ENCODE measurements at regions not wholly inside any gene's neighbourhood (a gene's known extent, or its start where the extent isn't known, plus 50 kb on each side); places are given as distances from the start of the nearest gene placed in this dataset.
"Not testable (repeated sequence)": the region's sequence is repeated elsewhere in the genome, so short reads cannot be mapped to it uniquely, and the experiment has no call there.

- in situ Hi-C loops (cut with MboI; ENCODE audit: low pct_unique_long_range_greater_than_20kb, low sequenced_read_pairs): no loop called here
- no peak for DNase-seq
Measured at GRCh38 chr3:147113293-147114044, 292.9 kb downstream of the ZIC4 start.

GRCh38 chr3:147099076-147099475, 307.3 kb downstream of the ZIC4 start:
- no peak for DNase-seq
- in situ Hi-C loops (cut with MboI; ENCODE audit: low pct_unique_long_range_greater_than_20kb, low sequenced_read_pairs): no loop called here

GRCh38 chr3:147090461-147090860, 315.9 kb downstream of the ZIC4 start:
- DNase-seq: no peak
- in situ Hi-C loops (cut with MboI; ENCODE audit: low pct_unique_long_range_greater_than_20kb, low sequenced_read_pairs): no loop called here

- DNase-seq: no peak
- in situ Hi-C loops (cut with MboI; ENCODE audit: low pct_unique_long_range_greater_than_20kb, low sequenced_read_pairs): no loop called here
Measured at GRCh38 chr3:147089286-147089685, 317.1 kb downstream of the ZIC4 start.

- in situ Hi-C loops (cut with MboI; ENCODE audit: low pct_unique_long_range_greater_than_20kb, low sequenced_read_pairs); DNase-seq: not testable (repeated sequence)
Measured at GRCh38 chr3:147059500-147059899, 346.8 kb downstream of the ZIC4 start.

GRCh38 chr3:147049821-147050220, 356.5 kb downstream of the ZIC4 start:
- in situ Hi-C loops (cut with MboI; ENCODE audit: low pct_unique_long_range_greater_than_20kb, low sequenced_read_pairs): no loop called here
- no peak for DNase-seq

GRCh38 chr3:147049305-147049704, 357.0 kb downstream of the ZIC4 start:
- in situ Hi-C loops (cut with MboI; ENCODE audit: low pct_unique_long_range_greater_than_20kb, low sequenced_read_pairs): no loop called here
- DNase-seq: no peak

GRCh38 chr3:147046916-147047315, 359.4 kb downstream of the ZIC4 start:
- in situ Hi-C loops (cut with MboI; ENCODE audit: low pct_unique_long_range_greater_than_20kb, low sequenced_read_pairs): no loop called here

GRCh38 chr3:147038481-147038880, 367.9 kb downstream of the ZIC4 start:
- no peak for DNase-seq
- in situ Hi-C loops (cut with MboI; ENCODE audit: low pct_unique_long_range_greater_than_20kb, low sequenced_read_pairs): no loop called here

More at GRCh38 chr3:147046916-147047315, 359.4 kb downstream of the ZIC4 start:
- DNase-seq: no peak

GRCh38 chr3:147034359-147034758, 372.0 kb downstream of the ZIC4 start:
- no peak for DNase-seq
- in situ Hi-C loops (cut with MboI; ENCODE audit: low pct_unique_long_range_greater_than_20kb, low sequenced_read_pairs): no loop called here

GRCh38 chr3:147030274-147030673, 376.1 kb downstream of the ZIC4 start:
- no peak for DNase-seq
- in situ Hi-C loops (cut with MboI; ENCODE audit: low pct_unique_long_range_greater_than_20kb, low sequenced_read_pairs): no loop called here

GRCh38 chr3:147015334-147015733, 391.0 kb downstream of the ZIC4 start:
- no peak for DNase-seq
- in situ Hi-C loops (cut with MboI; ENCODE audit: low pct_unique_long_range_greater_than_20kb, low sequenced_read_pairs): no loop called here

GRCh38 chr3:147008886-147009285, 397.5 kb downstream of the ZIC4 start:
- DNase-seq: no peak
- in situ Hi-C loops (cut with MboI; ENCODE audit: low pct_unique_long_range_greater_than_20kb, low sequenced_read_pairs): no loop called here

GRCh38 chr3:147008458-147008857, 397.9 kb downstream of the ZIC4 start:
- in situ Hi-C loops (cut with MboI; ENCODE audit: low pct_unique_long_range_greater_than_20kb, low sequenced_read_pairs): no loop called here
- no peak for DNase-seq

GRCh38 chr3:147007736-147008245, 398.6 kb downstream of the ZIC4 start:
- in situ Hi-C loops (cut with MboI; ENCODE audit: low pct_unique_long_range_greater_than_20kb, low sequenced_read_pairs): no loop called here
- DNase-seq: no peak

- no peak for DNase-seq
- in situ Hi-C loops (cut with MboI; ENCODE audit: low pct_unique_long_range_greater_than_20kb, low sequenced_read_pairs): no loop called here
Measured at GRCh38 chr3:147002721-147003120, 397.6 kb upstream of the PLSCR5 start.

- in situ Hi-C loops (cut with MboI; ENCODE audit: low pct_unique_long_range_greater_than_20kb, low sequenced_read_pairs): no loop called here
- no peak for DNase-seq
Measured at GRCh38 chr3:147000274-147000673, 395.1 kb upstream of the PLSCR5 start.

GRCh38 chr3:146991907-146992306, 386.8 kb upstream of the PLSCR5 start:
- in situ Hi-C loops (cut with MboI; ENCODE audit: low pct_unique_long_range_greater_than_20kb, low sequenced_read_pairs): no loop called here
- no peak for DNase-seq

GRCh38 chr3:146975476-146975875, 370.3 kb upstream of the PLSCR5 start:
- in situ Hi-C loops (cut with MboI; ENCODE audit: low pct_unique_long_range_greater_than_20kb, low sequenced_read_pairs): no loop called here
- DNase-seq: no peak

GRCh38 chr3:146975032-146975431, 369.9 kb upstream of the PLSCR5 start:
- in situ Hi-C loops (cut with MboI; ENCODE audit: low pct_unique_long_range_greater_than_20kb, low sequenced_read_pairs): no loop called here

GRCh38 chr3:146974001-146974400, 368.9 kb upstream of the PLSCR5 start:
- in situ Hi-C loops (cut with MboI; ENCODE audit: low pct_unique_long_range_greater_than_20kb, low sequenced_read_pairs): no loop called here
- DNase-seq: no peak

More at GRCh38 chr3:146975032-146975431, 369.9 kb upstream of the PLSCR5 start:
- no peak for DNase-seq

Measured in KBM-7 (cell line).